HPDE6-E6E7 (cell line): ENCODE measurements at regions not wholly inside any gene's neighbourhood (a gene's known extent, or its start where the extent isn't known, plus 50 kb on each side); places are given as distances from the start of the nearest gene placed in this dataset.

Experiments
- DNase-seq: peaks from one replicate; pipeline ENCODE4 v3.0.0; 2011; ENCODE audit warnings: missing footprints; ENCODE audit errors: extremely low spot score

DNA sequence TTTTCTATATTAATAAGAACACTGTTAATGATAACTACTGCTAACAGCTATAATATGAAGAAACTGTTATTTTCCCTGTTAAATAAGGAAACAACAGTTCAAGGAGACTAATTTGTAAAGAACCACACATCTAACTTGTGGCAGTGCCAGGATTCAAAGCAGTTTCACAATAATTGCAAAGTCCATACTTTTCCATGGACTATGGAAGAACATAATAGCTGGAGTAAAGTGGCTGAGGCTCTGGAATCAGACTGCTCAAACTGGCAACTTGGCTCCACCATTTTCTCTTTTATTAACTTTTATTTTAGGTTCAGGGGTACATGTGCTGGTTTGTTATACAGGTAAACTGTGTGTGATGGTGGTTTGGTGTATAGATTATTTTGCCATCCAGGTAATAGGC is 393.7 kb upstream of the CPEB2 start:
- DNase-seq, result no peak

DNA sequence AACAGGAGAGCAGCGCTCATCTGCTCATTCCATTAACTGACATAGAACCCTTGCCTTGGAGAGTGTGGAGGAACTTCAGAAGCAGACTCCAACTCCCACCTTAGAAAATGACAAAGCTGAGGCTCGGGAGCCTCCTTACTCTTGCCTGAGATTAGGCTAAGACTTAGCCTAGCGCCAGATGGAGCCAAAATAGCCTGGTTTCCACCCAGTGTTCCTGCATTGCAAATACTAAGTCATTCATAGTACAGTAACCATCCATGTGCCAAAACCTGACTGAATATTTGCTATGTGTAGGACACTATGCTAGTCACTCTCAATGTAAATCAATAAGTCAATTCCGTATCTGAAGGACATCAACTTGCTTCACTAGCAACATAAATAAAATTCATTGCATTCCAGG is 387.4 kb upstream of the CPEB2 start:
- no peak for DNase-seq

DNA sequence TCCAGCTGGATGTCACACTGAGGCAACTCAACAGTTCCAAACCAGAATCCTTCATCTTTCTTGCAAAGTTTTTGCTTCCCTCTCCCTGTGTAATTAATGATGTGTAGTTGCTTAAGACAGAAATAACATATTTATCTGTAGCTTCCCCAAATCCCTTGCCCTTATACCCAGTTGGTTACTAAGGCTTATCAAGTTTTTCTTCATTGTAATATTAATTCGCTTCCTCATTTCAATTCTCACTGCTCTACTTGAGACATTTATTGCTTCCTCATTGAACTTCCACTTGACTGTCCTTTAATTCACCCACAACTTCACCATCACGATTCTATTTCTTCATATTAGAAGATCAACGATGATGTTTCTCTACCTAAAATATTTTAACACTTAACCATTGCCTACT is 386.6 kb upstream of the CPEB2 start:
- DNase-seq, result no peak

DNA sequence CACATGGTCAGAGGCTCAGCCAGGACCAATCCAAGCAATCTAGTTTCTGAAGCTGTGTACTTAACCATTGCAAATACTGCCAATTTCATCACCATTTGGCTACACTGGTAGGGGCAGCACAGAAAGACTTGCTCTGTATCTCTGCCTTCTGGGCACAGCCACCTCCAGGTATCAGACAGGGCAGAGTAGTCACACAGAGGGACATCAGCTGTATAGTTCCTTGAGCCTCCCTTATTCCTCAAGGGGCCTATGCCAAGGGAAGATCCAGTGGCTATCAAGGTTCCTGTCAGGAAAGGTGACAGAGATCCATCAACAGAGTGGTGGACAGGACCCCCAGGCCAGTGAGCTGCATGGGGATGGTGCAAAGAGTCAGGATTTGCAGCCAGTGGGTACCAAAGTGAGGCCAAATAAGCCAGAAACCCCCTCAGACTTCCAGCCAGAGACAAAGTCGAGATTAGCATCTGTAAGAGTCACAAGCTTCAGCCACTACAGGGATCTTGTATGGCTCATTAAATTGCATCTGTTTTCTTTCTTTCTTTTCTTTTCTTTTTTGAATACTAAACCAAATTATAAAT is 381.6 kb upstream of the CPEB2 start:
- no peak for DNase-seq

DNA sequence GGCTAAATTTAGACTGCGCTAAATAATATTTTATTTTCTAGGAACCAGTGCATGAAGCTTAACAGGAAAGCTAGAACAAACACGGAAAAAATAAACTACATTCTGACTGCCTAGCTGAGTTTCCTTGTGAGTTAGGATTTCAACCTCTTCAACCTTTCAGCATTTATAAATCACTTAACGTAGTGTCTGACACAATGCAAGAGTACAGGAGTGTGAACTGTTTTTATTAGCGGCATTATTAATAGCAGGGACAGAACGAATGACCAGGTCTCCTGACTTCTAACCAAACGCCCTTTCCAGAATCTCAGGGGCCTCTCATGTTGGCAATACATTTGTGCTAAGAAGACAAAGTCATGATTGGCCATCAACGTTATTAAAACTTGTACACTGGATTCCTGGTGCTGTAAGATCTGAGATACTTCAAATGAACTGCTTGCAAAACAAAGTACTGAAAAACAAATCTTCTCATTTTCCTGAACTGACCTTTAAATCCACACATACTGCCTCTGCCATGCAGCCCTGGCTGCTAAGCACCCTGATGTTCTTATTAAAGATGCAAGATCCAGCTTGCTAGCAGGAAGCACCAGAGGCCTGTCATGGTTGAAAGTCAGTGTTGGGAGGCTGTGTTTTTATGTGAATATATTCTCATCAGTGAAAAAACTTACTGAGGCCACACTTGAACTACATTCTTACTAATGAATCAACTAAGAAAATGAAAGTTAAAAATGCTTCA is 380.4 kb upstream of the CPEB2 start:
- DNase-seq, result no peak

DNA sequence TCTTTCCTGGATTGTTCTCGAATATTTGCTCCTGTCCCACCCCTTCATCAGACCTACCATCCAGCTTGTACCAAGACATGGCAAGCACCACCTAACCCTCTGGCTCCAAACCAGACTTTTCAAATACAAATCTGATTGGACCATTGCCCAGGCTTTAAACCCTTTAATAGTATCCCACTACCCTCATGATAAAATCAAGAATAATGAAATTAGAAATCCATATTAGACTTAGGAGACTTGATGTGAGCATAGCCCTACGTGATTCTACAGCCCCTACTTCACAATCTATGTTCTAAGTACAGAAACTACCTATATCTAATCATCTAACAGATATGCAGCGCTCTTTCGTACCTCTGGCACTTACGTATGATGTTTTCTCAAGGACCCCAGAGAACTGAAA is 375.2 kb upstream of the CPEB2 start:
- no peak for DNase-seq

DNA sequence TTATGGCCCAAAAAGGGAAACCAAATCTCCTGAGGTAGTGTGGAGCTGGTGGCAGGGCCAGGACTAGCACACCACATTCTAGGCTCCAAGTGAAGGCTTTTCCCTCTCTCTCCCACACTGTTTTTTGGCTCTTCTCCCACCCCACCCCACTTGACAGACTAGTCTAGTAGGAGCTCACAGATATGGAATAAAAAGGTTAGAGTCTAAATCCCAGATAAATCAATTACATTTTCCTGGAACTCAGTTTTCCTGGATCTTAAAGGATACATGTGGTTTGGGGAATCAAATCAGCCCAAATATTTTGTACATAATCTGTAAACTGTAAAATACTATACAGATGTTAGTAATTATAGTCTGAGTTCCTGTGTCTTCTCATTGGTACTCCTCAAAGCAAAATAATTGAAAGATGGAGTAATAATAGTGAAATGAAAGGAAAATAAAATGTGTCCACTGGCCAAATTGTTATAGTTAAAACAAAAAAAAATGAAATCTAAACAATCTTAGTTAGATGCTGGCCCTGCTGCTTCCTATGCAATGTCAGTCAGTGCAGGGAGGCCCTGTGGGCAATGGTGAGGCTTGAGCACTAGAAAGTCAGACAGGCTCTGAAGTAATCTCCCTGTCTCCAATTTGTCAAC is 370.4 kb upstream of the CPEB2 start:
- DNase-seq, result no peak

DNA sequence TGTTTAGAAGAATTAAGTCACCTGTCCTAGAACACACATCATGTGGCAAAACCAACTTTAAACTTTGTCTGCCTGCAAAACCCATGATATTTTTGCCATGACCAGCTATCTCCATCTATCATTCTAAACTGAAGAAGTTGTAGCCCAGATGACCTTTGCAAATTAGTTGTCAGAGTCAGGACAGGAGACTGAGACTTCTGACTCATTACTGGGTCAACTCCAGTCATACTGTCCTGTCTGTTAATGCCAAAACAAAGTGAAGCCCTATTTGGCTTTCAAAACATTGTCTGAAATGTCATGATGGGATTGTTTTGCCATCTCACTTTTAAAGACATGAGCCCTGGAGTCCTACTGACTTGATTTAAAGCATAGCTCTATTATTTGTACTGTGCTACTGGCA is 365.7 kb upstream of the CPEB2 start:
- DNase-seq, result no peak

DNA sequence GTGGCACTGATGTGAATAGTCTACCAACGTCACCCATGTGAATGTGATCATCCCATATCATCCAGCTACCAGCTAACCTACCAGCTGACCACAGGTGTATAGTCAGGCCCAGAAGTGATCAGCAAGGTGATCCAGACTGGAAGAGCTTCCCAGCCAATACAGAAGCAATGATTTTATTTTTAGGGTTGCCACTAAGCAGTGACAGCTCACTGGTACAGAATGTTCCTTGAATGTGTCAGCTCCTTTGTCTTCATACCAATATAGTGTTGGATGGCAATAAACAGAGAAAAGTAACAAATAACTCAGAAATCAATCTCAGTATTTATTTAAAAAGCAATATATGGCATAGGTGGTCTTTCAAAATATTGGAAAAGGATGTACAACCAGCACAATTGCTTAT is 361.8 kb upstream of the CPEB2 start:
- no peak for DNase-seq

DNA sequence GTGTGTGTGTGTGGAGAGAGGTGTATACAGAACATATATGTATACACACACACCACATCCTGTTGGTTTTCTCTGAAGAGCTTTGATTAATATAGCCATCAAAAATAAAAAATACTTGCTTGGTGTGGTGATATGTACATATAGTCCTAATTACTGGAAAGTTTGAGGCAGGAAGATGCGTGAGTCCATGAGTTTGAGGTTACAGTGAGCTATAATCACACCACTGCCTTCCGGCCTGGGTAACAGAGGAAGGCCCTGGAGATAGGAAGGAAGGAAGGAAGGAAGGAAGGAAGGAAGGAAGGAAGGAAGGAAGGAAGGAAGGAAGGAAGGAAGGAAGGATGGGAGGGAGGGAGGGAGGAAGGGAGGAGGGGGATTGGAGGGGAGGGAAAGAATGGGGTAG is 360.4 kb upstream of the CPEB2 start:
- DNase-seq, result no peak

DNA sequence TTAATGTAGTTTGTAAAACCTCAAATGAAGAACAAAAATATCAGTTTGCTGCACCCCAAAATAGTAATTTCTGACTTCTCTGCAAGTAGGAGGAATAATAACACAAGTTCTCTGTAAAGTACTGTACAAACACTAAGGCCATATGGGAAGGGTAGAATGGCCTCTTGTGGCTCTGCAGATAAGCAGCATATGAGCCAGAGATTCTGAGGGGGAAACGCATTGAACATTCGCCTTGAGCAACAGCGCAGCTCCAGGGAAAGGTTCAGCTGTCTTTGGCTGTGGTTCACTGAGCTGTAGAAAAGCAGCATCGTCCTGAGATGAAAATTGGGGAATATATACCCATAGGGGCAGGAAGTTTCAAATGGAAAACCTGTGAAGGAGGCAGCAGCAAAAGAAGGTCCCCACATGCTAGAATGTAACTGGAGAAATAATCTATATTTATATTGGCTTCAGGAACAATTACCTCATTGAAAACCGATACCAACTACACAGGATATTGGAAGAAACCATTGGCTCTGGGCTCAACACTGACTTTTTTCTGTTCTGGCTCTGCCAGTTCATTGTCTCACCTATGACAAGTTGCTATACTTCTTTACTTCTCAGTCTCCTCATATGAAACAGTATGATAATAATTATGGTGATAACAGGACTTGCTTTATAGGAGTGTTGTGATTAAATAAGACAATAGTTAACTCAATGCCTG is 357.6 kb upstream of the CPEB2 start:
- no peak for DNase-seq

DNA sequence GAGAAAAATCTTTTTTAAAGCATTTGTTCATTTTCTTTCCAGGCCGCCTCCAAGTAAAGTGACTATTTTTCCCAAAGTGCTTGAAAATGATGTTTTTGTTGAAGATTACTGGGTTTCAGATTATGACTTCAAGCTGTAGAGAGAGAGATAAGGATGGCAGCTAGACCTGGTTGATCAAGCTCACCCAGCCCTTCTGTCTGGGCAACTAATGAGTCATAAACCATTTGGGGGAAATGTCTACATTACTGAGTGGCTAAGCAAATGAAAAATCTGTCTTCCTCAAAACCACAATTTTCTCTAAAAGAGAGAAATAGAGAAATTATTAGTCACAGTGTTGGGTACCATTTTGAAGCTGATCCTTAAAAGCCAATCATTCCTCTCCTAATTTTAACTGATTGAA is 355.4 kb upstream of the CPEB2 start:
- no peak for DNase-seq

DNA sequence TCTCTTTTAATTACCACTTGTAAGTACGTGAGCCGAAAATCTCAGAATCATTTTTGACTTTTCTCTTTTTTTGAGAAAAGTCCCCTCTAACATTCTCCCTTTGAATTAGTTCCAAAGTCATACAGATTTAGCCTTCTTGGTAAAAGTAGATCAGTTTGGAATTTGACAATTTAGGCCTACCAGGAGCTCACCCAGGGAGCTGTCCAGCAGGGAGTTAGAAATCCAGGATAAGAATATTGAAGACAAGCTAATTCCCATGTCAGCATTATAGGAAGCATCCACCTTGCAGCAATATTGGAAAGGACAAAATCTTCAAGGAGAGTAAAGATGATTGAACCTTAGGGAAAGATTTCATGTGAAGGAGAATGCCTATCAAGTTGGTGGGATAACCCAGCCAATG is 352.2 kb upstream of the CPEB2 start:
- DNase-seq, result no peak

DNA sequence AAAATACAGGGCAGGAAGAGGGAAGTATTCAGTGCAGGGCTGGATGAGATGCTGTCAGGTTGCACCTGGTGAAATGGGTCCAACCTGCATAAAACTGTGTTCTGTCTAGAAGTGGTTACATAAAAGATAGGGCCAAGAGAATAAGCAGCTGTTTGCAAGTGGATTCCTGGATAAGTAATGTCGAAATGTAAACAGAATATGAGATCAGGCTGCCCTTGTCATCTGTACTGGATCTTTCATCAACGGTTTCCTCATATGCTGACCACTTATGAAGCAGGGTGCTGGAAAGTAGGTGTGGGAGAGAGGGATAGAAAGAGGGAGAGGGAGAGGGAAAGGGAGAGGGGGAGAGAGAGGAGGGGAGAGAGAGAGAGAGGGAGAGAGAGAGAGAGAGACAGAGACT is 349.8 kb upstream of the CPEB2 start:
- no peak for DNase-seq

DNA sequence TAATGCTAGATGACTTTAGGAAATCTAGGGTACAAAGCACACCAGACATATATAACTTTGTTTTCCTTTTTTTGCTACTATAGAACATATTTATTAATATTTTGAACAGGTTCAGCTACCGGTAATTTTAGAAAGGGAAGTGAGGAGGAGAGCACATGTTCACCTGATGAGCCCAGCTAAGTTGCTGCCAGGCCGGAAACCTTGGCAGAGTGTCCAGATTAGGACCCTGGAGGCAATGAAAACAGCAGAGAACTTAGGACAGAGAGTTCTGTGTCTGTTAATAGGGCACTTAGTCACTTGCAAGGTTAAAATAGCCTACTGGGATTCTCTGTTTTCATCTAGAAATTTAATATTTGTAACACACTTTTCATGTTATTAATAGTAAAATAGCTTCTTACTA is 348.9 kb upstream of the CPEB2 start:
- no peak for DNase-seq

DNA sequence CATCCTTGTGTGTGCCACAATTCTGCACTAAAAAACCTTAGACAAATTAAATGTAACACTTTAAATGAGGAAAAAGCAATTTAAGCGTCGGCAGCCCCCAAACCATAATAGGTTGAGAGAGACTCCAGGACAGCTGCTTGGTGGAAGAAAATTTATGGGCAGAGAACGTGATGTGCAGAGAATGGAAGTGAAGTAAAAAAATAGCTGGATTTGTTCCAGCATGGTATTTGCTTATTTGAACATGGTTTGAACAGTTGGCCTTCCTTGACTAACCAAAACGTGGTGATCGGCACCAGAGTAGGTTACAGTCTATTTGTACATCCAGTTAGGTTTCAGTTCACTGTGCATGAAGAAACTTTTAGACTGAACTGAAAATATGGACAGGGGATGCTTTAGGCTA is 343.0 kb upstream of the CPEB2 start:
- no peak for DNase-seq

DNA sequence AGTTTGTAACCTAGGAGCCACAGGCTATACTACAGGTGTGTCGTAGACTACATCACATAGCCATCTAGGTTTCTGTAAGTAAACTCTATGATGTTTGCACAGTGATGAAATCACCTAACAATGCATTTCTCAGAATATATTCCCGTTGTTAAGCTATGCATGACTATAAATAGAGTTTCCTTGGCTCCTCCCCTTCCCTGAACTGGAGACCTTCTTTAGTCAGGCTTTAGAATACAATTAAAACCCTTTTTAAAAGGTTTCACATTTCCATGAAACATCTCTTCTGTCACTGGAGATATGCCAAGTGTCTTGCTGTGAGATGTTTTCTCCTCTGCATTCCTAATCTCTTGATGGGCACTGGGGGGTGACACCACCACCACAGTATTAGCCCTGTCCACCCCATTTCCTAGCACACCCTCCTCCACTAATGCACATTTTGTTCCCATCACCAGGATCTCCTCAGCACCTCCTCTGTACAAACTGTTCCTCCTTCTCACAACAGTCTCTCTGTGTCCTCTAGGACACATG is 334.6 kb upstream of the CPEB2 start:
- DNase-seq, result no peak

DNA sequence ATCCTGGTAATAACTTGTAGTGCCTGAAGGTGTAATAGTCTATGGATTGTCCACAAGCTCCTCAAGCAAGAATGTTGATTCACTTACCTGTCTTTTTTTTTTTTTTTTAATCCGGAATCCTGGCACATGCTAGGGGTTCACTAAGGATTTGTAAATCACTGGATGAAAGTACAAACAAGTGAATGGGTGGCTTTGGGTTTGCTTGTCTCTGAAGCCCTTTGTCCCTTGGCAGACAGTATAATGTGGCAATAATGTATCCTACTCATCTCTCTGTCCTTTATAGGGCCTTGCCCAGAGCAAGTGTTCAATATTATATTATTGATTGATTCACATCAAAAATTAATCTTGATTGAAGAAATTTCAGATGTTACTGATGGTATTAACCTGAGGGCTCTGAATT is 334.0 kb upstream of the CPEB2 start:
- no peak for DNase-seq

DNA sequence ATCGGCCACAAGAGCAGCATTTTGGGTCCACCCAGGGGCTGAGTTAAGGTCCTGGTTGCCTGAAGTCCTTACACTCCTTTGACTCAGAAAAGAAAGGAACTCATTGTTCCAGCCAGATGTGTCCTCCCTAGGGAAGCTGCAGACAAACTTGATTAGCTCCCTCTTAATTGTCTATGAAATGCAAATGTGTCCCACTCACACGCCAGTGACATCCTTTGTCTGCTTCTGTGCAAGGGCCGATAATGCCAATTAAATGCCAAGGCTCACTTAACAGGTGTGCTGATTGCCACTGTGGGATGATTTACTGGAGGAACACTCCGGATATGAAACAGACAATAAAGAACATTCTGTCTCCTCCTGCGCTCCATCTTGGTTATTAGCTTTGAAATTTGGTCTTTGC is 332.9 kb upstream of the CPEB2 start:
- DNase-seq, result no peak

DNA sequence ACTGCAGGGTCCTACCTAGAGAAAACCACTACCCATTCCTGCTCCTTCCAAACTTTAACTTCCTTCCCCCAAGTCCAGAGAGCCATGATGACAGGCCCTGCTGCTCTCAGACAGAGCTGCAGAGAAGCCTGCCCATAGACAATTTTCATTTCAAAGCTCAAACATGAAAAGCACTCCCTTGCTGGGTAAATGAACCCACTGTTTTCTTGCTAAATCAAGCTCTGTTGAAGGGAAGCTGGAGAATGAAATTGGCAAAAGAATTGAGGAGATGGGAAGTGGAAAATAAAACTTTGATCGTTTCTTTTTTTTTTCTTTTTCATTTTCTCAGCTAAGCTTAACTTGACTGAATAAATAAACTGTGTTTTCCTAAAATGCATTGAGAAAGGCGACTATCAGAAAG is 331.1 kb upstream of the CPEB2 start:
- no peak for DNase-seq

DNA sequence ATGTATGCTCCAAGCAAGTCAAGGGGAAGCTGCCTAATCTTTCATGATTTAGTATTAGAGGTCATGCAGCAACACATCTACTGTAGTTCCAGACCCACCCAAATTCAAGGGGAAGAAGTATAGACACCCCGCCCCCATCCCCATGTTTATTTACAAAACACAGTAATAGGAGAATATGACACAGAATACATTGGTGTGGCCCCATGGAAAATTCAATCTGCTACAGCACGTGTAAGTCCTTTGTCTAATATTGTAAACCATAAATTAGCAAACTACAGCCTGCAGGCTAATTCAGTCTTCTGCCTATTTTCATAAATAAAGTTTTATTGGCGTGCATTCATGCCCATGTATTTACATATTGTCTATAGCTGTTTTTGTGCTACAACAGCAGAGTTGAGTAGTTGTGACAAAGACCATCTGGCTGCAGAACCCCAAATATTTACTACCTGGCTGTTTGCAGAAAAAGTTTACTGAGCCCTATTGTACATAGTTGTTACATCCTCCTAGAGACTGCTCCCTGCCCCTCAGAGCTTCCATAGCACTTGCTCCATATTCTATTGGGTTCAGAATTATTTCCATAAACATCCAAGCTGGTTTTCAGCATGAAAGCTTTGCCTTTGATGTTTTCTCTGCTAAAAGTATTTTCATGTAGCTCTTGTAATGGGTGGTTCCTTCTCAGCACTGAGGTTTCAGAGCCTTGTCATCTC is 326.8 kb upstream of the CPEB2 start:
- DNase-seq, result no peak

DNA sequence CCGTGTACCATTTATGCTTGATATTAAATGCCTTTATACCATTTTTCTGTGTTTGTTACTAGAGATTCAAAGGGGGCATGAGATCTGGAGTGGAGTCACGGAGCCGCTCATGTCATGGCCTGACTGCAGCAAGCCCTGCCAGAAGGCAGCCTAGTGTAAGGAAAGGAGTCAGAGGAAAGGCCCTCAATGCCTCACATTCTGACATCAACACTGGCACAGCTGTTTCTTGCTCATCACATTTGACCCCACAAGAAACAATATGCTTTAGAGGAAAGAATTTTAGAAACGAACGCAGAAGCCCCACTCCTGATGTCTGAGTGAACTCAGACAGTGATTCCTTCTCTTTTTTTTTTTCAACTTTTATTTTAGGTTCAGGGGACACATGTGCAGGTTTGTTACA is 322.4 kb upstream of the CPEB2 start:
- DNase-seq, result no peak
